H7 (cell line): ENCODE measurements at regions not wholly inside any gene's neighbourhood (a gene's known extent, or its start where the extent isn't known, plus 50 kb on each side); places are given as distances from the start of the nearest gene placed in this dataset.

ENCODE experiments used
- DNase-seq: peaks from one replicate; pipeline ENCODE4 v3.0.0; 2012
- H3K27me3 ChIP-seq: 2 replicates; pipeline ENCODE4 v1.6.0; 2011; ENCODE audit warnings: mild to moderate bottlenecking, low read length; ENCODE audit not compliant: control insufficient read depth, insufficient read depth
- H3K36me3 ChIP-seq: replicated peaks from 2 replicates; pipeline ENCODE4 v1.5.1; 2011; ENCODE audit warnings: low read length; ENCODE audit not compliant: control insufficient read depth, insufficient read depth
- H3K4me3 ChIP-seq: 2 replicates; pipeline ENCODE4 v1.5.1; 2011; ENCODE audit warnings: low read depth, mild to moderate bottlenecking, control low read depth, low read length, moderate library complexity; ENCODE audit not compliant: insufficient read depth

- no peak overlapping the region for H3K4me3 ChIP-seq
- no peak for DNase-seq
- no peaks in the 10 kb centered on the region for H3K27me3 ChIP-seq
Measured at GRCh38 chr11:80163441-80163840, 722.6 kb upstream of the TENM4 start.

GRCh38 chr11:80163011-80163410 lies 722.2 kb upstream of the TENM4 start:
- DNase-seq, result no peak
- Histone ChIP-seq H3K36me3 (no peaks in the 10 kb centered on the region), H3K27me3 (no peaks in the 10 kb centered on the region), H3K4me3 (no peak overlapping the region)

More at GRCh38 chr11:80163441-80163840, 722.6 kb upstream of the TENM4 start:
- H3K36me3 ChIP-seq, result no peaks in the 10 kb centered on the region

DNA sequence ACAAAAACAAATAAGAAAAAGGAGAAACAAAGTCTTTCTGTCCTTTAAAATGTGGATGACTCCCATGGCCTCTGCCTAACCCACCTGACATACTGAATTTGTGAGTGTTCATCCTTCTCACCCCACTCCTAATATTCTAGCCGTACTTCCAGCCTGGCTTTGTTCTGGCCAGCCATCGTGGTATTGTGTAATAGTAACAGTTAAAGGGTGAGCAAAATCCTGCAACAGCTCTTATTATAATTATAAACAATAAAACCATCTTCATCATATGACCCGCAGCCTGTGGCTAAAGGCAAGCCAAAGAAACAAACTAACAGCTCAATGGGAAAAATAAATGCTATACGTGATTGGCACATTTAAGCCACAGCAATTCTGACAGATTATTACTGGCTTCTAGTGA lies 721.6 kb upstream of the TENM4 start:
- Histone ChIP-seq H3K27me3 (no peaks in the 10 kb centered on the region), H3K36me3 (no peaks in the 10 kb centered on the region), H3K4me3 (no peak overlapping the region)
- no peak for DNase-seq

DNA sequence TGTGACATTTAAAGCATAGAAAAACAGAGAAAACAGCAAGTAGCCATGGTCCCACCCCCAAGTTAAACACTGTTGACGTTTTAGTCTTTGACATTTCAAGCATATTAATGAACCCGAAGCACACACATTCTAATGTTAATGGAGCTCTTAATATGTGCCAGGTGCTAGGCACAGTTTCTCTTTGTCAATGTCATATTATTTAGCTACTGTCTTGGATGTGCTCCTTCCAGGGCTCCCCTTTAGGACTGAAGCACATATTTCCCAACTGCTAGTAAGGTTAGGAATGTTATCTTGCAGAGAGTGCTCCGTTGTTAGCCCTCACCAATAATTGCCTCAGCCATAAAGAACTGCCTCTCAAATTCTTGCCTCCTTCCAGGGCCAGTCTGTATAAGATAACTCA lies 716.6 kb upstream of the TENM4 start:
- Histone ChIP-seq H3K4me3 (no peak overlapping the region), H3K27me3 (no peaks in the 10 kb centered on the region; the same call in 1 of the 2 replicates), H3K36me3 (no peaks in the 10 kb centered on the region)
- DNase-seq, result no peak

- no peak for DNase-seq
- Histone ChIP-seq H3K27me3 (no peaks in the 10 kb centered on the region; the same call in 1 of the 2 replicates), H3K4me3 (no peak overlapping the region), H3K36me3 (no peaks in the 10 kb centered on the region)
Measured at GRCh38 chr11:80156062-80156461, 715.2 kb upstream of the TENM4 start.

GRCh38 chr11:80155412-80156017 lies 714.7 kb upstream of the TENM4 start:
- Histone ChIP-seq H3K27me3 (no peaks in the 10 kb centered on the region; the same call in 1 of the 2 replicates), H3K4me3 (no peak overlapping the region), H3K36me3 (no peaks in the 10 kb centered on the region)
- peak; percentile 22 for DNase-seq

GRCh38 chr11:80146232-80146631 lies 705.4 kb upstream of the TENM4 start:
- DNase-seq, result no peak
- H3K27me3 ChIP-seq, result no peaks in the 10 kb centered on the region; the same call in 1 of the 2 replicates
- H3K4me3 ChIP-seq, result no peak overlapping the region
- no peaks in the 10 kb centered on the region for H3K36me3 ChIP-seq

DNA sequence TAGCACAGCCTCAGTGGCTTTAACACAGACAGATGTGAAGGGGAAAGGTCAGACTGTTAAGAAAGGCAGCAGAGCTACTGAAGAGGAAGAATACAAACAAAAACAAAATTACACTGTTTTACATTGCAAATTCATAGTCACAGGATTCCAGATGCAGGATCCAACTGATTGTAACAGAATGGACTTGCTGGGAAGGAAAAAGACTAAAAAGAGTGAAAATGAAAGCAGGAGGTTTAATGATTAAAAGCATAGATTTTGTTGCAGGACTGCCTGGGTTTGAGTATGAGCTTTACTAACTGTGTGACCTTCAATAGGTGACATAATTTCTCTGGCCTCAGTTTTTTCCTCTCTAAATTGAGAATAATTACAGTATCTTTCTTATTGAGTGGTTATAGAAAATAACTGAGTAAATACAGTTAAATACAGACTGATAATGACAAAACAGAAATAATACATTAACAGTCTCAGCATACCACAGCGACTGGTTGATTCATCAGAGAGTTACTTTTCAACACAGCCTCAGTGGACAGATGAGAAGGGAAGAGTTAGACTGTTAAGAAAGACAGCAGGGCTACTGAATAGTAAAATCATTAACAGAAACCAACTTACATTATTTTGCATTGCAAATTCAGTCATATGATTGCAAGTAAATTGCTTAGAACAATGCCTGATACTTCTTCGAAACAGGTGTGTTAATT lies 704.2 kb upstream of the TENM4 start:
- H3K36me3 ChIP-seq, result no peaks in the 10 kb centered on the region
- H3K4me3 ChIP-seq, result no peak overlapping the region
- no peaks in the 10 kb centered on the region; the same call in 1 of the 2 replicates for H3K27me3 ChIP-seq
- DNase-seq, result no peak

DNA sequence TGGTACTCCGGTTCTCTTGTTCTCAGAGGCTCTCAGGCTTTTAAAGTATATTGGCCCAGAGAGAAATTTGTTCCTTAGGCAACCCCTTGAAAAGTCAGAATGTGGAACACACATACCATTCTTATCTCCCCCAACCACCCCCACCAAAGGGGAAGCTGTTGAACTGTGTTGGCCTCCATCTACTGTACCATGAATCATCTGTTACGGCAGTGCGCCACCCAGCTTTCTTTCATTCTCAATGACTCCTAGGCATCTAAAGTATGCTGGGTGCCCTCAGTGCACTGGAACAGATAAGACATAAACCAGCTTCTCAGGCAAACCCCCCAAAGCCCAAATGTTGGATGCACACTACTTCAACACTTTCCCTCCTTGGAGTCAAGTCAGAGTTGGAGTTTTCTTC lies 696.2 kb upstream of the TENM4 start:
- Histone ChIP-seq H3K36me3 (no peaks in the 10 kb centered on the region), H3K27me3 (no peaks in the 10 kb centered on the region), H3K4me3 (no peak overlapping the region)
- no peak for DNase-seq

DNA sequence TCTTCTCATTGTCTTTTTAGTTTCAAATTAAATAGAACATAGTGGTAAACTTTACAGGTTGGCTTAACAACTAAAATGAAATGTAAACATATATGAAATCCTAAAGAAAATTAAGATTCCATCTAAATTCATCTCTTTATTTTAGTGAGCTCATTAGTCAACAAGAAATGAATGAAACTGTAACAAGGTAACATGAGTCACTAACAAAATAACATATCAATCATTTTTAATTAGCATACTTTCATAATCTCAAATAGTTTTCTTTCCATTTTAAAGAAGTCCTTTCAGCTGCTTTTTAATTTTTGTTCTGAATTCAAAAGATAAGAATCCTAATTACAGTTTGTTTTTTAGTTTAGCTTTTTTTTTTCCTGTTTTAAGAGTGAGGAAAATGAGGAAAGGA lies 688.6 kb upstream of the TENM4 start:
- Histone ChIP-seq H3K36me3 (no peaks in the 10 kb centered on the region), H3K27me3 (no peaks in the 10 kb centered on the region; the same call in 1 of the 2 replicates), H3K4me3 (no peak overlapping the region)
- no peak for DNase-seq

DNA sequence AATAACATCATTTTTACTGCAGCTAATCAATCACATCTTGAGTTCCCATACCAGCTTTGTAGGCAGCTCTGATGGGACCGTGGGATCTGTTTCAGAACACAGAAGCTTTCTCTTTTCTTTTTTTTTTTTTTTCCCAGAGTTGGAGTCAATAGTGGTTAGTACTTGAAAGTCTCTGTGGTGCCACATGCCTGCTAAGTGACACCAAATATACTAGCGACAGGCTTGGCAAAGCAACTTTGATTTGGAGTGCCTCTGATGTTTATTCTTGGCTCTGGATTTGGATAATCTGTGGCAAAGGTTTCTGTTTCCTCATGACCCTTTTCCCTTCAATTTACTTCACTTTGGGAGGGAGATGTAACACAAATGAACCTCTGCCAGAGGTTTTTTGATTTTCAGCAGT lies 681.4 kb upstream of the TENM4 start:
- Histone ChIP-seq H3K36me3 (no peaks in the 10 kb centered on the region), H3K27me3 (no peaks in the 10 kb centered on the region; the same call in 1 of the 2 replicates), H3K4me3 (no peak overlapping the region)
- no peak for DNase-seq

- Histone ChIP-seq H3K36me3 (no peaks in the 10 kb centered on the region), H3K4me3 (no peak overlapping the region), H3K27me3 (no peaks in the 10 kb centered on the region; the same call in 1 of the 2 replicates)
- DNase-seq, result no peak
Measured at GRCh38 chr11:80118073-80118472, 677.2 kb upstream of the TENM4 start.

- Histone ChIP-seq H3K4me3 (no peak overlapping the region), H3K36me3 (no peaks in the 10 kb centered on the region), H3K27me3 (no peaks in the 10 kb centered on the region; the same call in 1 of the 2 replicates)
- no peak for DNase-seq
Measured at GRCh38 chr11:80116796-80117195, 676.0 kb upstream of the TENM4 start.

DNA sequence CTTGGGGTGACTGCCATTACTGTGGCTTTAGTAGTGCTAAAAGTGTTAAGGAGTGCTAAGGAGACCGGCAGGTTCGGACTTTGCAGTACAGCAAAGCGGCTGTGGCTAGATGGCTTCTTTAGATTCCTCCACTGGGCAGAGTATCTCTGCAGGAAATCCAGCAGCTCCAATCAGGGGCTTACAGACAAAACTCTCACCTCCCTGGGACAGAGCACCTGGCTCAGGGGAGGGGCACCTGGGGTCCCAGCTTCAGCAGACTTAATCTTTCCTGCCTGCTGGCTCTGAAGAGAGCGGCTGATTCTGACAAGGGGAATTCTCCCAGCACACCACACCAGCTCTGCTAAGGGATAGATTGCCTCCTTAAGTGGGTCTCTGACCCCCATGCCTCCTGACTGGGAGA lies 668.8 kb upstream of the TENM4 start:
- DNase-seq, result no peak
- no peak overlapping the region for H3K4me3 ChIP-seq
- H3K27me3 ChIP-seq, result no peaks in the 10 kb centered on the region
- no peaks in the 10 kb centered on the region for H3K36me3 ChIP-seq

DNA sequence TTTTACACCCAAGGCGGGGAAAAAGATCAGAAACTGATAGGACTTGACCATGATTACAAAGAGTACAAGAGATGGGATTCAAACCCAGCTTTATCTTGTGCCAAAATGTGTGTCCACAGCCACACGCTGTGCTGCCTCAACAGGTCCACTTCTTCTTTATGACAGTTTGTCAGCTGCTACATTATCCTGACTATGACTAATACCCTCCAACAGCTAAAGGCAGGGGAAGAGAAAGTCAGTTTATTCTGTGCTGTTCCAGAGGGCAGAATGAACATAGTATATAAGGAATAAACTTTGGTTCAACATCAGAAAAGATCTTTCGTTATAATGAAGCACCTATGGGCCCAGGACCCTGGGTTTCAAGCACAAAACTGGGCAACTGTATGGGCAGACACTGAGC lies 668.2 kb upstream of the TENM4 start:
- Histone ChIP-seq H3K27me3 (no peaks in the 10 kb centered on the region), H3K36me3 (no peaks in the 10 kb centered on the region), H3K4me3 (no peak overlapping the region)
- DNase-seq, result no peak
